Esophagus squamous epithelium (tissue), 5 donors: ENCODE measurements at regions not wholly inside any gene's neighbourhood (a gene's known extent, or its start where the extent isn't known, plus 50 kb on each side); places are given as distances from the start of the nearest gene placed in this dataset.

Source experiments
- DNase-seq: peaks from one replicate; lab custom pipeline; 2025; lab: John Stamatoyannopoulos, UW
- H3K27ac ChIP-seq, 4 donors: fragments of 200-600 bp; sonication (generic); one replicate each; pipeline ENCODE4 v1.5.1; 2016 to 2019; ENCODE audit warnings: mild to moderate bottlenecking in 1 of 4
- H3K27me3 ChIP-seq, 4 donors: fragments of 200-600 bp; sonication (generic); 1 replicate in 3 of 4; 2 replicates in 1 of 4; pipeline versions ENCODE4 v1.5.1 to v1.6.0; 2017 to 2021; ENCODE audit warnings: antibody characterized with exemption in 1 of 4
- H3K36me3 ChIP-seq, 3 donors: fragments of 200-600 bp; sonication (generic); one replicate each; pipeline ENCODE4 v1.5.1; 2016 to 2019
- H3K4me1 ChIP-seq, 3 donors: fragments of 200-600 bp; sonication (generic); one replicate each; pipeline ENCODE4 v1.5.1; 2017 to 2019
- H3K4me3 ChIP-seq, 4 donors: fragments of 200-600 bp; sonication (generic); 1 replicate in 3 of 4; 2 replicates in 1 of 4; pipeline ENCODE4 v1.5.1; 2016 to 2019; ENCODE audit warnings: mild to moderate bottlenecking in 2 of 4, moderate library complexity in 1 of 4
- H3K9me3 ChIP-seq, 3 donors: fragments of 200-600 bp; sonication (generic); one replicate each; pipeline ENCODE4 v1.5.1; 2016 to 2019
- POLR2A ChIP-seq, 4 donors: fragments of 450-650 bp; IDR thresholded peaks; one replicate each; pipeline ENCODE4 v1.6.1; 2017; ENCODE audit warnings: antibody characterized with exemption in 4 of 4, mild to moderate bottlenecking in 4 of 4, moderate library complexity in 3 of 4
- WGBS, 2 donors: methylation state at CpG; one replicate each; pipeline ENCODE4 v1.1.5; 2018; 5-methylcytosine and 5-hydroxymethylcytosine counted together
- intact Hi-C: fragments of 100-400 bp; cut with DNase I; formaldehyde crosslinking; loops from one replicate; pipeline ENCODE4 v1.15.0; 2022
- TF ChIP-seq, protein P1 (sequence below), 6 experiments: fragments of 450-650 bp in 4 of 6; fragments of 200-600 bp in 2 of 6; sonication (generic) in 2 of 6; IDR thresholded peaks; one replicate each; pipeline ENCODE4 v1.5.1; 2016 to 2019; ENCODE audit warnings: antibody characterized with exemption in 6 of 6, mild to moderate bottlenecking in 4 of 6, moderate library complexity in 4 of 6
- donor health status: DM: yes; HTN: yes; CAD: no.

DNA sequence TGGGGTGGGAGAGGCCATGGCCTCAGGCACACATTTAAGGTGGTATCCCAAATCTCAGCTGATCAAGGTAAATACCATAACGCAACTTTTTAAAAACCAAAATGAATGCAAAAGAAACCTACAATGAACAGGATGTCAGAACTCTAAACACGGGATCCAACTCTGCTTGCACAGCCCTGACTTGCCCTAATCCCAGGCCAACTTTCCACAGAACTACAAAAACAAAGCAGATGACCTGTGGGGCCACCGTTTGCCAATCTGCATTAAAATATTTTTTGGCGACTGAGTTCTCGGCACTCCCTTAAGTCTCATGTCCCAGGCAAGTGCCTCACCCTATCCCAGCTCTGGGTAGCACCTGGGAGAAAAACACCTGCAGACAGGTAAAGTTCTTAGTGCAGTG, 110.5 kb downstream of the ZFP64 start:
- H3K9me3 ChIP-seq, result no peaks in the 10 kb centered on the region
- peaks cover 0 to 6% (median 0%) of the 10 kb centered on the region in 3 donors for H3K4me1 ChIP-seq
- no peak overlapping the region for H3K27ac ChIP-seq
- TF ChIP-seq, protein P1, sequence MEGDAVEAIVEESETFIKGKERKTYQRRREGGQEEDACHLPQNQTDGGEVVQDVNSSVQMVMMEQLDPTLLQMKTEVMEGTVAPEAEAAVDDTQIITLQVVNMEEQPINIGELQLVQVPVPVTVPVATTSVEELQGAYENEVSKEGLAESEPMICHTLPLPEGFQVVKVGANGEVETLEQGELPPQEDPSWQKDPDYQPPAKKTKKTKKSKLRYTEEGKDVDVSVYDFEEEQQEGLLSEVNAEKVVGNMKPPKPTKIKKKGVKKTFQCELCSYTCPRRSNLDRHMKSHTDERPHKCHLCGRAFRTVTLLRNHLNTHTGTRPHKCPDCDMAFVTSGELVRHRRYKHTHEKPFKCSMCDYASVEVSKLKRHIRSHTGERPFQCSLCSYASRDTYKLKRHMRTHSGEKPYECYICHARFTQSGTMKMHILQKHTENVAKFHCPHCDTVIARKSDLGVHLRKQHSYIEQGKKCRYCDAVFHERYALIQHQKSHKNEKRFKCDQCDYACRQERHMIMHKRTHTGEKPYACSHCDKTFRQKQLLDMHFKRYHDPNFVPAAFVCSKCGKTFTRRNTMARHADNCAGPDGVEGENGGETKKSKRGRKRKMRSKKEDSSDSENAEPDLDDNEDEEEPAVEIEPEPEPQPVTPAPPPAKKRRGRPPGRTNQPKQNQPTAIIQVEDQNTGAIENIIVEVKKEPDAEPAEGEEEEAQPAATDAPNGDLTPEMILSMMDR (IDR thresholded peaks at IDR 0.05), result no peak
- no peak for TF ChIP-seq POLR2A (IDR thresholded peaks at IDR 0.05)
- H3K36me3 ChIP-seq, result peaks cover 0 to 17% (median 0%) of the 10 kb centered on the region in 3 donors
- WGBS, 2 donors, result 38 to 50% methylated on average over 5 of the region's 5 CpGs
- H3K27me3 ChIP-seq, result no peaks in the 10 kb centered on the region
- no peak for DNase-seq
- no peak overlapping the region for H3K4me3 ChIP-seq
- intact Hi-C loops, result loop anchor here (10.0 kb wide), 2 partner anchors 276 to 436 kb away; partner anchors contain the start of gene SALL4

DNA sequence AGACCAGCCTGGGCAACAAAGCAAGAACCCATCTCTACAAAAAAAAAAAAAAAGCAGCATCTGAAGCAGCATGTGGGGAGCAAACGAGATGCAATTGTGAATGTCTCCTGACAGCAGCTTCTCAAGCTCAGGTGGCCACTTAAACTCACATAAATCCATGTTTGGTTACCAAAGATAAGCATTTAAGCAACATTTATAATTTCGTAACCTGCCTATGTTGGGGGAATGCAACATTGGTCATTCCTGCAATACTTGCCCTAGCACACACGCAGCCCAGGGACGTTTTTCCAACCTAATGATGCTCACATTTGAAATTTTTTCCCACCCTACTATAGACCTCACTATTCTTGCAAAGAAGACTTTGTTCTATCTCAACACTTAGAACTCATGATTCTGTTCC, 113.3 kb downstream of the ZFP64 start:
- H3K27ac ChIP-seq, result no peak overlapping the region
- no peaks in the 10 kb centered on the region for H3K9me3 ChIP-seq
- TF ChIP-seq, protein P1 (IDR thresholded peaks at IDR 0.05), result no peak
- no peak for TF ChIP-seq POLR2A (IDR thresholded peaks at IDR 0.05)
- no peak for DNase-seq
- intact Hi-C loops, result no loop called here
- peaks cover 0 to 6% (median 0%) of the 10 kb centered on the region in 3 donors for H3K4me1 ChIP-seq
- H3K36me3 ChIP-seq, result no peaks in the 10 kb centered on the region
- no peaks in the 10 kb centered on the region for H3K27me3 ChIP-seq
- 79 to 84% methylated on average over 4 of the region's 4 CpGs for WGBS, 2 donors
- no peak overlapping the region for H3K4me3 ChIP-seq

DNA sequence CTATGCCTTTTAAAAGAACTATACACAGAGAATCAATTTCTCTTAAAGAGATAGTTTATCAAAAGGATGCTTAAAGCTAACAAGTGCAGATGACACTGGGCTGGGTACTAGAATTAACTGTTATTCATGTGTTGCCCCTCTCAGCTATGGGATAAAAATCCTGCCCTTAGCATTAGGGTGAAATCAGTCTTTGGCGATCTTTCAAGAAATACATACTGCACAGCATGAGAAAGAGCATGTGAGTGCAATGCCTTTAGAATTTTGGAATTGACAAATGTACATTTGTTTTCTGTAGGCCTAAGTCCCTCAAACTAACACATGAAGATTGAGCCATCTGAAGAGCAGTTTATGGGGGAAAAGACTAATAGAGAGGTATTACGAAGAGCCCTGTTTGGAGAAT, 115.4 kb downstream of the ZFP64 start:
- Histone ChIP-seq H3K4me1 (peaks cover 0 to 2% (median 0%) of the 10 kb centered on the region in 3 donors), H3K27ac (no peak overlapping the region), H3K4me3 (no peak overlapping the region), H3K36me3 (peaks cover 0 to 6% (median 0%) of the 10 kb centered on the region in 3 donors), H3K27me3 (no peaks in the 10 kb centered on the region), H3K9me3 (no peaks in the 10 kb centered on the region)
- no peak for DNase-seq
- TF ChIP-seq POLR2A (IDR thresholded peaks at IDR 0.05), result no peak
- TF ChIP-seq, protein P1 (IDR thresholded peaks at IDR 0.05), result no peak
- 86 to 97% methylated on average over 2 of the region's 2 CpGs for WGBS, 2 donors
- intact Hi-C loops, result no loop called here

DNA sequence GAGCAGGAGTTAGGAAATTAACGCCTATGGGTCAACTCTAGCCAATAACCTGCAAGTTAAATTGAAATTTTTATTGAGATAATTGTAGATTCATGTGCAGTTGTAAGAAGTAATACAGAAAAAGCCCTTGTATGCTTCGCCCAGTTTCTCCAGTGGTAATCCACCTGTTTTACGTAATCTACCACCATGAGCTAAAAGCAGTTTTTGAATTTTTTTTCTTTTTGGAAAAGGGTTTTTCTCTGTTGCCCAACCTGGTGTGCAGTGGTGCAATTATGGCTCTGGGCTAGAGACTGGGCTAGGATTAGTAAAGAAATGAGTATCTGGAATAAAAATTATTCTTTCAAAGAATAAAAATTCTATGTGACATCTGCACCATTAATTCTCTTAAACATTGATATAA, 116.2 kb downstream of the ZFP64 start:
- peaks cover 0 to 6% (median 0%) of the 10 kb centered on the region in 3 donors for H3K36me3 ChIP-seq
- H3K27ac ChIP-seq, result no peak overlapping the region
- WGBS, 2 donors, result 57 to 61% methylated on average over 3 of the region's 3 CpGs
- intact Hi-C loops, result no loop called here
- H3K9me3 ChIP-seq, result no peaks in the 10 kb centered on the region
- no peaks in the 10 kb centered on the region for H3K27me3 ChIP-seq
- no peaks in the 10 kb centered on the region for H3K4me1 ChIP-seq
- DNase-seq, result no peak
- TF ChIP-seq, protein P1 (IDR thresholded peaks at IDR 0.05), result no peak
- no peak for TF ChIP-seq POLR2A (IDR thresholded peaks at IDR 0.05)
- no peak overlapping the region for H3K4me3 ChIP-seq

DNA sequence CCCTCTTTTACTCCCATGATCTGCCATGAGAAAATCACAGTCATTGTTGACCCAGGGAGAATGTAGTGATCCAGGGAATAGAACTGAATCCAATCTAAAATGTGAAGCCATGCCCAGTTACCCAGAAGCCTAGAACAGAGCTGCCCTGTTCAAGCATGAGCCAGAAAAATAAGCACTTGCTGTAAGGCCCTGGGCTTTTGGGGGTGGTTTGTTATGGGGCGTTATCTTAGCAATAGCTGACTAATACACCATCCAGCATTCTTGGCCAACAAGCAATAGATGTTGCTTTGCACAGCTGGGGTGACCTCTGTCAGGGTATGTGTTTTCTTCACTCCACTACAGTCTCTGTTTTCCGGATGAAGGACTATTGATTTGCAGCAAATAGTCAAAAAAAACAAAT, 120.4 kb downstream of the ZFP64 start:
- intact Hi-C loops, result loop anchor here (5.0 kb wide), 1 partner anchor 464 kb away; no protein-coding TSS in a partner anchor
- Histone ChIP-seq H3K36me3 (peaks cover 0 to 6% (median 0%) of the 10 kb centered on the region in 3 donors), H3K9me3 (no peaks in the 10 kb centered on the region), H3K4me1 (no peaks in the 10 kb centered on the region), H3K4me3 (no peak overlapping the region), H3K27ac (no peak overlapping the region), H3K27me3 (no peaks in the 10 kb centered on the region)
- no peak for DNase-seq
- no peak for TF ChIP-seq POLR2A (IDR thresholded peaks at IDR 0.05)
- TF ChIP-seq, protein P1 (IDR thresholded peaks at IDR 0.05), result no peak
- WGBS, 2 donors, result 83 to 91% methylated on average over 2 of the region's 2 CpGs
